Spleen (tissue), 11 donors: ENCODE measurements at regions not wholly inside any gene's neighbourhood (a gene's known extent, or its start where the extent isn't known, plus 50 kb on each side); places are given as distances from the start of the nearest gene placed in this dataset.

Experiments used
- DNase-seq: peaks from one replicate; pipeline ENCODE4 v3.0.0-alpha.2; 2020
- H3K27ac ChIP-seq, 8 donors: fragments of 200-600 bp; sonication (generic) in 7 of 8; 1 replicate in 4 of 8; 2 replicates in 4 of 8; pipeline versions ENCODE4 v1.5.0 to v1.8.0; 2016 to 2021; ENCODE audit warnings: inconsistent platforms in 4 of 8, mild to moderate bottlenecking in 4 of 8, moderate library complexity in 1 of 8
- H3K27me3 ChIP-seq, 7 donors: fragments of 200-600 bp; sonication (generic) in 6 of 7; replicated peaks in 1 of 7; 1 replicate in 4 of 7; 2 replicates in 3 of 7; pipeline versions ENCODE4 v1.5.0 to v1.8.0; 2016 to 2021; ENCODE audit warnings: inconsistent platforms in 3 of 7, mild to moderate bottlenecking in 1 of 7
- H3K36me3 ChIP-seq, 6 donors: fragments of 200-600 bp; sonication (generic) in 5 of 6; 1 replicate in 4 of 6; 2 replicates in 2 of 6; pipeline versions ENCODE4 v1.5.0 to v1.8.0; 2016 to 2021; ENCODE audit warnings: inconsistent platforms in 2 of 6
- H3K4me1 ChIP-seq, 6 donors: fragments of 200-600 bp; sonication (generic) in 5 of 6; 1 replicate in 3 of 6; 2 replicates in 3 of 6; pipeline versions ENCODE4 v1.5.0 to v1.8.0; 2016 to 2021; ENCODE audit warnings: inconsistent platforms in 3 of 6
- H3K4me3 ChIP-seq, 8 donors: fragments of 200-600 bp; sonication (generic) in 7 of 8; 1 replicate in 4 of 8; 2 replicates in 4 of 8; pipeline versions ENCODE4 v1.5.0 to v1.8.0; 2016 to 2021; ENCODE audit warnings: inconsistent platforms in 4 of 8, mild to moderate bottlenecking in 4 of 8, moderate library complexity in 2 of 8
- H3K9me3 ChIP-seq, 8 donors: fragments of 200-600 bp; sonication (generic) in 7 of 8; 1 replicate in 4 of 8; 2 replicates in 4 of 8; pipeline versions ENCODE4 v1.5.0 to v1.8.0; 2016 to 2021; ENCODE audit warnings: inconsistent platforms in 4 of 8
- POLR2A ChIP-seq, 3 donors: fragments of 450-650 bp; IDR thresholded peaks; one replicate each; pipeline ENCODE4 v1.5.1; 2017; ENCODE audit warnings: antibody characterized with exemption in 3 of 3, mild to moderate bottlenecking in 1 of 3
- POLR2AphosphoS5 ChIP-seq, 3 donors: sonication (generic); formaldehyde crosslinking; IDR thresholded peaks; one replicate each; pipeline ENCODE4 v1.5.1; 2017; ENCODE audit warnings: antibody characterized with exemption in 3 of 3
- WGBS, 5 donors: extraction: QIAGEN DNeasy Blood & Tissue Kit in 3 of 5; methylation state at CpG; one replicate each; pipeline versions ENCODE4 v1.1.5 to v1.1.7; 2013 to 2018; 5-methylcytosine and 5-hydroxymethylcytosine counted together
- intact Hi-C: fragments of 100-400 bp; cut with DNase I; formaldehyde crosslinking; loops from one replicate; pipeline ENCODE4 v1.15.0; 2023; ENCODE audit warnings: low total_unique reads
- TF ChIP-seq, protein P1 (sequence below), 11 experiments: fragments of 200-600 bp in 7 of 11; fragments of 450-650 bp in 4 of 11; sonication (generic) in 4 of 11; IDR thresholded peaks in 8 of 11; conservative IDR thresholded peaks in 3 of 11; 1 replicate in 7 of 11; 2 replicates in 4 of 11; pipeline versions ENCODE4 v1.4.0 to v1.8.0; 2016 to 2021; ENCODE audit warnings: antibody characterized with exemption in 11 of 11, inconsistent platforms in 4 of 11, mild to moderate bottlenecking in 1 of 11
- donor health status: healthy with polysubstance abuse.
- donor health status: DM: no; HTN: no; CAD: no; lungs with moderate emphysema.
- donor health status: DM: no; HTN: no; CAD: no.
- donor health status: Bipolar disorder and iron deficiency.
- donor health status: healthy.
- donor health status: DM: no; HTN: no; CAD: no.
- donor health status: DM: yes; HTN: yes; CAD: no.

GRCh38 chrX:22373094-22373493 lies 100.4 kb downstream of the CBLL2 start:
- Histone ChIP-seq H3K27me3 (peaks cover 0 to 2% (median 0%) of the 10 kb centered on the region in 7 donors), H3K9me3 (no peaks in the 10 kb centered on the region), H3K4me1 (no peaks in the 10 kb centered on the region), H3K27ac (no peak overlapping the region), H3K4me3 (no peak overlapping the region), H3K36me3 (no peaks in the 10 kb centered on the region)
- DNase-seq = no peak
- 60 to 90% (median 74%) methylated on average over 3 of the region's 3 CpGs for WGBS, 5 donors
- TF ChIP-seq, protein P1, sequence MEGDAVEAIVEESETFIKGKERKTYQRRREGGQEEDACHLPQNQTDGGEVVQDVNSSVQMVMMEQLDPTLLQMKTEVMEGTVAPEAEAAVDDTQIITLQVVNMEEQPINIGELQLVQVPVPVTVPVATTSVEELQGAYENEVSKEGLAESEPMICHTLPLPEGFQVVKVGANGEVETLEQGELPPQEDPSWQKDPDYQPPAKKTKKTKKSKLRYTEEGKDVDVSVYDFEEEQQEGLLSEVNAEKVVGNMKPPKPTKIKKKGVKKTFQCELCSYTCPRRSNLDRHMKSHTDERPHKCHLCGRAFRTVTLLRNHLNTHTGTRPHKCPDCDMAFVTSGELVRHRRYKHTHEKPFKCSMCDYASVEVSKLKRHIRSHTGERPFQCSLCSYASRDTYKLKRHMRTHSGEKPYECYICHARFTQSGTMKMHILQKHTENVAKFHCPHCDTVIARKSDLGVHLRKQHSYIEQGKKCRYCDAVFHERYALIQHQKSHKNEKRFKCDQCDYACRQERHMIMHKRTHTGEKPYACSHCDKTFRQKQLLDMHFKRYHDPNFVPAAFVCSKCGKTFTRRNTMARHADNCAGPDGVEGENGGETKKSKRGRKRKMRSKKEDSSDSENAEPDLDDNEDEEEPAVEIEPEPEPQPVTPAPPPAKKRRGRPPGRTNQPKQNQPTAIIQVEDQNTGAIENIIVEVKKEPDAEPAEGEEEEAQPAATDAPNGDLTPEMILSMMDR (IDR thresholded peaks at IDR 0.05 in 8 of 11, conservative IDR thresholded peaks at IDR 0.05 in 3 of 11) = no peak
- no peak for TF ChIP-seq POLR2A (IDR thresholded peaks at IDR 0.05)
- TF ChIP-seq POLR2AphosphoS5 (IDR thresholded peaks at IDR 0.05) = no peak
- intact Hi-C loops = no loop called here

DNA sequence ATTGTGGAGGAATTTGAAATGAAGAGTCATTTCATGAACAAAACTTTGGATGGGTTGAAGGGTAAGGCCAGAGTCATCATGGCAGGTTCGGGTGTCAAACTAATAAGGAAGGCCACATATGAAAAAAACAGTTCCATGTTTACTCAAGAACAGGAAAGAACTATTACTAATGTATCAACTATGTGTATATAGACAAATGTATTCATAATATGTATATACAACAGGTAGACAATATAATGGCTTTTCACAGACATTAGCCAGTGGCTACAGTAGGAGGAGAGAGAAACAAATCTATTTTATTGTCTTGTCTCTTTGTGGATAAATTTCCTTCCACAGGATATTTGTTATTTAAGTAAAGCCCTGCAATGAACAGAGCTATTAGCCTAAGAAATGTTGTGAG lies 101.1 kb downstream of the CBLL2 start:
- 33 to 60% (median 50%) methylated on average over 1 of the region's 1 CpG for WGBS, 5 donors
- no peak for DNase-seq
- intact Hi-C loops = no loop called here

GRCh38 chrX:22376369-22376768 lies 103.7 kb downstream of the CBLL2 start:
- H3K4me1 ChIP-seq = no peaks in the 10 kb centered on the region
- no peak overlapping the region for H3K27ac ChIP-seq
- no peak for TF ChIP-seq POLR2A (IDR thresholded peaks at IDR 0.05)
- WGBS, 5 donors = 65 to 91% (median 79%) methylated on average over 2 of the region's 2 CpGs
- H3K4me3 ChIP-seq = no peak overlapping the region
- H3K36me3 ChIP-seq = no peaks in the 10 kb centered on the region
- H3K9me3 ChIP-seq = peaks cover 0 to 6% (median under 1%) of the 10 kb centered on the region in 8 donors
- no peak for DNase-seq
- H3K27me3 ChIP-seq = no peaks in the 10 kb centered on the region
- intact Hi-C loops = no loop called here

More for the DNA sequence above, 101.1 kb downstream of the CBLL2 start:
- no peaks in the 10 kb centered on the region for H3K36me3 ChIP-seq
- no peaks in the 10 kb centered on the region for H3K9me3 ChIP-seq
- TF ChIP-seq POLR2AphosphoS5 (IDR thresholded peaks at IDR 0.05) (no peak), POLR2A (IDR thresholded peaks at IDR 0.05) (no peak)
- TF ChIP-seq, protein P1 (IDR thresholded peaks at IDR 0.05 in 8 of 11, conservative IDR thresholded peaks at IDR 0.05 in 3 of 11) = no peak
- H3K27me3 ChIP-seq = no peaks in the 10 kb centered on the region
- no peak overlapping the region for H3K27ac ChIP-seq
- H3K4me3 ChIP-seq = no peak overlapping the region
- H3K4me1 ChIP-seq = no peaks in the 10 kb centered on the region

DNA sequence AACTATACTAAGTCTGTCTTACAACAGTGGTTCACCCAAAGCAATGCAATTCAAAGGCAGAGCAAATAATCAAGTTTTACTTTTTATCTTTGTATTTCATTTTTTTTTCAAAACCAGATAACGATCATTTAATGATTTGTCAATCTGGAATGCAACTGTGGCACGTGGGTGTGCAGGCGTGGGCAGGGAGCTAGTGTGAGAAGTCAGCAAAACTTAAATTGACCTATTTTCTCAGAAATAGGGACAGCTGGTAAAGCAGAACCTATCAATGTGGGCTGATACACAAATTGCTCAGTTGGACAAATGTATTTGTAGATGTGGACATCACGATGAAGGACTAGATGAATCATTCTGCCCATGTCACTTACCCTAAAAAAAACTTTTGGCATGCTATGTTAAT lies 105.6 kb downstream of the CBLL2 start:
- DNase-seq = no peak
- Histone ChIP-seq H3K4me1 (no peaks in the 10 kb centered on the region), H3K9me3 (peaks cover 0 to 19% (median 4%) of the 10 kb centered on the region in 8 donors), H3K4me3 (no peak overlapping the region), H3K36me3 (no peaks in the 10 kb centered on the region), H3K27me3 (no peaks in the 10 kb centered on the region), H3K27ac (no peak overlapping the region)
- intact Hi-C loops = no loop called here
- TF ChIP-seq POLR2AphosphoS5 (IDR thresholded peaks at IDR 0.05) = no peak
- no peak for TF ChIP-seq POLR2A (IDR thresholded peaks at IDR 0.05)
- TF ChIP-seq, protein P1 (IDR thresholded peaks at IDR 0.05 in 8 of 11, conservative IDR thresholded peaks at IDR 0.05 in 3 of 11) = no peak
- WGBS, 5 donors = 68 to 82% (median 80%) methylated on average over 4 of the region's 4 CpGs

DNA sequence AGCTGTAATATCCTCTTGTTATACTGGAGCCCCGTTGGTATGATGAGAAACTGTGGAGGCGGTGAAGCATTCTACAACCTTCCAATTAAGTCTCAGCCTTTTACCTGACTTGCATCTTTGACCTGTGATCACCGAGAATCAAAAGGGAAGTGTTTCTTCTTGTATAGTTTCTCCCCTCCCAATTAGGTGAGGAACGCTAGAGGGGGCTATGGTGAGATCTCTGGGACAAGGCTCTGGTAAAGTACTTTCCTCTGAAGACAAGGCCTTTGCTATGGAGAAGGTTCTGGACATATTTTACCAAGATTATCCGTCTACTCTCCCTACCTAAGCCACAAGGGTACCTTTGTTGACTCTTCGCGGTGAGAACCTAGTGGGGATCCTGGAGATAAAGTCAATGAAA lies 111.3 kb downstream of the CBLL2 start:
- Histone ChIP-seq H3K27me3 (no peaks in the 10 kb centered on the region), H3K4me1 (no peaks in the 10 kb centered on the region), H3K27ac (no peak overlapping the region), H3K36me3 (no peaks in the 10 kb centered on the region), H3K4me3 (no peak overlapping the region), H3K9me3 (peaks cover 0 to 19% (median 4%) of the 10 kb centered on the region in 8 donors)
- 72 to 87% (median 74%) methylated on average over 7 of the region's 7 CpGs for WGBS, 5 donors
- DNase-seq = no peak
- intact Hi-C loops = no loop called here
- no peak for TF ChIP-seq POLR2AphosphoS5 (IDR thresholded peaks at IDR 0.05)
- no peak for TF ChIP-seq POLR2A (IDR thresholded peaks at IDR 0.05)
- TF ChIP-seq, protein P1 (IDR thresholded peaks at IDR 0.05 in 8 of 11, conservative IDR thresholded peaks at IDR 0.05 in 3 of 11) = no peak
